ENCODE measurements at regions not wholly inside any gene's neighbourhood (a gene's known extent, or its start where the extent isn't known, plus 50 kb on each side); places are given as distances from the start of the nearest gene placed in this dataset.

DNA sequence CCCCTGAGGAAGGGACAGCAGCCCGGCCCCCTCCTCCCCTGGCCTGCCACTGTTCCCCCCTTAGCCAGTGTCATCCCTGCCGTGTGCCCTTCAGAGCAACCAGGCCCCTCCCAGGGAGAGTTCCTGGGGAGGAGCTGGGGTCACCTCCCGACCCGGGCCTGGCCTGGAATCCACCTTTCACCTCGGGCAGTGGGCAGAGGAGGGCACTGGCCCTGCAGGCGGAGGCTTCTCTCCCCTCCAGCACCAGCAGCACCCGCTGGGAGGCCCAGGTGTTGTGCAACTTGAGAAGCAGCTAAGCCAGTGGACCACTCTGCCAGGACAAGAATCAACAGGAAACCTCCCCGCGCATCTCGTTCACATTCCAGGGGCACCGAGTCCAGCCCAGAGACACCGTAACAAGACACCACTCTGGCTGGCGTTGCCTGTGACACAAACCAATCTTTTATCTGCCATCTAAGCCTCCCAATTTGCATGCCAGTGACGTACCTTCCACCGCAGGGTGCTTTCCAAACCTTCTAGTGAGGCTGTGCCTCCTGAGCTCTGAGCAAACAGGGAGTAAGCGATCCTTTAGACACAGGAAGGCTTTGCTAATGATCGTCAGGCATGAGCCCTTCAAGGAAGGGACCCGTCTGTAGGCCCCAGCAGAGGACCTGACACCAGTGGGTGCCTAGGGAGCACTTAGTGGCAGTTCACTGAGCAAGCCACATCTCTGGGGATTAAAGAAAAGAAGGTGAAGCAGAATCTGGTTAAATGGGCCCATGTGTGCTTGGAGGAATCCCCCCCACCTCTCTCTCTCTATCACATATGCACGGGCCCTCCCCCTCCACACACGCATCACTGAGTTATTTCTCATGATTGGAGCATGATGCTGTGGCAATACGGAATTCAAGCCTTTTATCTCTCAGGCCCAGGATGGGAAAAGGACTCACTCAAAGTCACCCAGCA, 98.9 kb upstream of the TLE3 start:
- TF ChIP-seq, protein P1, sequence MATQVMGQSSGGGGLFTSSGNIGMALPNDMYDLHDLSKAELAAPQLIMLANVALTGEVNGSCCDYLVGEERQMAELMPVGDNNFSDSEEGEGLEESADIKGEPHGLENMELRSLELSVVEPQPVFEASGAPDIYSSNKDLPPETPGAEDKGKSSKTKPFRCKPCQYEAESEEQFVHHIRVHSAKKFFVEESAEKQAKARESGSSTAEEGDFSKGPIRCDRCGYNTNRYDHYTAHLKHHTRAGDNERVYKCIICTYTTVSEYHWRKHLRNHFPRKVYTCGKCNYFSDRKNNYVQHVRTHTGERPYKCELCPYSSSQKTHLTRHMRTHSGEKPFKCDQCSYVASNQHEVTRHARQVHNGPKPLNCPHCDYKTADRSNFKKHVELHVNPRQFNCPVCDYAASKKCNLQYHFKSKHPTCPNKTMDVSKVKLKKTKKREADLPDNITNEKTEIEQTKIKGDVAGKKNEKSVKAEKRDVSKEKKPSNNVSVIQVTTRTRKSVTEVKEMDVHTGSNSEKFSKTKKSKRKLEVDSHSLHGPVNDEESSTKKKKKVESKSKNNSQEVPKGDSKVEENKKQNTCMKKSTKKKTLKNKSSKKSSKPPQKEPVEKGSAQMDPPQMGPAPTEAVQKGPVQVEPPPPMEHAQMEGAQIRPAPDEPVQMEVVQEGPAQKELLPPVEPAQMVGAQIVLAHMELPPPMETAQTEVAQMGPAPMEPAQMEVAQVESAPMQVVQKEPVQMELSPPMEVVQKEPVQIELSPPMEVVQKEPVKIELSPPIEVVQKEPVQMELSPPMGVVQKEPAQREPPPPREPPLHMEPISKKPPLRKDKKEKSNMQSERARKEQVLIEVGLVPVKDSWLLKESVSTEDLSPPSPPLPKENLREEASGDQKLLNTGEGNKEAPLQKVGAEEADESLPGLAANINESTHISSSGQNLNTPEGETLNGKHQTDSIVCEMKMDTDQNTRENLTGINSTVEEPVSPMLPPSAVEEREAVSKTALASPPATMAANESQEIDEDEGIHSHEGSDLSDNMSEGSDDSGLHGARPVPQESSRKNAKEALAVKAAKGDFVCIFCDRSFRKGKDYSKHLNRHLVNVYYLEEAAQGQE (IDR thresholded peaks at IDR 0.05; ENCODE audit: borderline replicate concordance): no peak
- TF ChIP-seq, protein P1 (CRISPR knock-in tag; IDR thresholded peaks at IDR 0.05; ENCODE audit: low read depth): no peak
- no peak for TF ChIP-seq ZZZ3 (IDR thresholded peaks at IDR 0.05)
- TF ChIP-seq EZH2 (IDR thresholded peaks at IDR 0.05; ENCODE audit: borderline replicate concordance, low read depth, low read length): no peak
- TF ChIP-seq BMI1 (IDR thresholded peaks at IDR 0.05; ENCODE audit: low read length): no peak
